Activated CD4-positive, CD25-positive, alpha-beta regulatory T cell (primary cell): ENCODE measurements at regions not wholly inside any gene's neighbourhood (a gene's known extent, or its start where the extent isn't known, plus 50 kb on each side); places are given as distances from the start of the nearest gene placed in this dataset.

ENCODE experiments used
- DNase-seq, 4 experiments: peaks; one replicate each; lab custom pipeline; 2025; lab: John Stamatoyannopoulos, UW

DNA sequence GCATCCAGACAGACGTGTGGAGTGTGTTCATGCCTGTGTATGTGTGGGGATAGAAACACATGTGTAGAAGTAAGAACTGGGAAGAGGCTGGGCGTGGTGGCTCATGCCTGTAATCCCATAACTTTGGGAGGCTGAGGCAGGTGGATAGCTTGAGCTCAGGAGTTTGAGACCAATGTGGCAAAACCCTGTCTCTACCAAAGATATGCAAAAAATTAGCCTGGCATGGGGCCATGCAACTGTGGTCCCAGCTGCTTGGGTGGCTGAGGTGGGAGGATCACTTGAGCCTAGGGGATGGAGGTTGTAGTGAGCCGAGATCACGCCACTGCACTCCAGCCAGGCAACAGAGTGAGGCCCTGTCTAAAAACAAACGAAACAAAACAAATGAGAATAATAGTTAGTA, 1166.6 kb downstream of the TBC1D22A start:
- DNase-seq, result no peak

DNA sequence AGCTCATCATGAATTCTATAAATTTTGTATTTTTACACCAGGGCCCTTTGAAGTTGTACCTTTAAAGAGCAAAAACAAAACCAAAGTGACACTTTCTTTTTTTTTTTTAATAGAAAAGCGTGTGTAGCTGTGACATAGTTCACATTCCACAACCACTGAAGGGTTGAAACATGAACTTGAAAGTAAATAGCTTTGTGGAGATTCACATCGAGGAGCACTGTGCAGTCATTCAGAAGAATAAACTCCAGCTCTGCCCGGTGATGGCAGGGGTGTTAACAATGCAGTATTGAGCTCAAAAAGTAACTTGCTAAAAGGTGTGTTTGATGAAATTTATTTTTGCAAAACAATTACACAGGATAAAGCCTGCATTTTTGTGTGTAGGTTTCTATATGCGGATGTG, 1166.2 kb downstream of the TBC1D22A start:
- no peak for DNase-seq

DNA sequence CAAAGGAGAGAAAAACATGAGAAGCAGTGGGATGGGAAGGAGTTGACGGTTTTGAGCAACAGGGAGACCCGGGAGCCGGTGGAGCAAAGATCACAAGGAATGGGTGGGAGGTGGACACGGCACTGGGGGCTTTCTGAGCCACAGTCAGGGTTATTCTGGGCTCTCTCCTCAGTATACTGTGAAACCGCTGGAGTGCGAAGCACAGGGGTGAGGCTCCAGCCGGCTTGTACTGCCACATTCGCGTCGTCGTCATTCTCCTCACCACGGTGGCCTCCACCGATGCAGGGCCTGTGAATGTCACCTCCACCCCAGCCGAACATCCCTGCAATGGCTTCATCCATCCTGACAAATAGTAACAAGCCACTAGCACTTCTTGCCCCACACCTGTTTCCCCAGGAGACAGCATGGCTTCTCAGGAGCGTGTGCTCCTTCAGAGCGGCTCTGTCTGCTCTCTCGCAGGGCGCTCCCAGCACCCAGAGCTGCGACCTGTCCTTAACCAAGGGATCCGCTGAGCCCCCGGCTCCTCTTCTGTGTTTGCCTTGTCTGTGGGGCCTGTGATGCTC, 1165.3 kb downstream of the TBC1D22A start:
- no peak for DNase-seq

DNA sequence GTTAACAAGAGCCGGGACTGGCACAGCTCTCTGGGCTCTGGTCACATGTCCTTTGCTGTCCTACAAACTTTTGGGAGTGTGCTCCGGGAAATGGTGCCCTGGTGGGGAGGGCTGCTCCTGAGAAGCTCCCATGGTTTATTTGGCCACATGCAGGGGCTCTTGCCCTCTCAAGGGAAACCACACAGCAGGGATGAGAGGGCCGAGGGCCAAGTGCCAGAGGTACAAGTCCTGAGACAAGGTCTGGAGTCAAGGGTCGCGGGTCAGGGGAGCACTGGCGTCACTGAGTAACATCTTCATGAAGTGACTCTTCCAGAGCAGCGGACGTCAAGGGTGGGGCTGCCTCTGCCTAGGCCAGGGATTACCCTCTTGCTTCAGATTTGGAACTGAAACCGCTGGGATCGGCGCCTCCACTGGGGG, 1160.6 kb downstream of the TBC1D22A start:
- DNase-seq, result no peak

DNA sequence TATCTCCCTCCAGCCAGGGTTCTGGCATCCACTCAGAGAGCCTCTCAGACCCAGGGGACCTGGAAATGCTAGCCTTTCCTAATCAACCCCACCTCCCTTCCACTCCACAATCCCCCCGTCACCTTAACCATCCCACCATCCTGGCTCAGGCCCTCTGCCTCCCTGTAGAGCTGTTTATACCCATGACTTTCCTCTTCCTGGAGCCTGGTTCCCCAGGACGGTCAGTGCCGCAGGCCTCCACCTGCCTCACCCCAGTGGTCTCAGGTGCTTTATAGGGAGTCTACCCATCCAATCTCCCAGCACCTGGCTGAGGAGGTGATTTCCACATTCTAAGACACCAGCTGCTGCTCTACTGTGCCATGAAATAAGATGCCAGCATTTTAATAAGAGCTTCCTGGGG, 1159.5 kb downstream of the TBC1D22A start:
- no peak for DNase-seq

DNA sequence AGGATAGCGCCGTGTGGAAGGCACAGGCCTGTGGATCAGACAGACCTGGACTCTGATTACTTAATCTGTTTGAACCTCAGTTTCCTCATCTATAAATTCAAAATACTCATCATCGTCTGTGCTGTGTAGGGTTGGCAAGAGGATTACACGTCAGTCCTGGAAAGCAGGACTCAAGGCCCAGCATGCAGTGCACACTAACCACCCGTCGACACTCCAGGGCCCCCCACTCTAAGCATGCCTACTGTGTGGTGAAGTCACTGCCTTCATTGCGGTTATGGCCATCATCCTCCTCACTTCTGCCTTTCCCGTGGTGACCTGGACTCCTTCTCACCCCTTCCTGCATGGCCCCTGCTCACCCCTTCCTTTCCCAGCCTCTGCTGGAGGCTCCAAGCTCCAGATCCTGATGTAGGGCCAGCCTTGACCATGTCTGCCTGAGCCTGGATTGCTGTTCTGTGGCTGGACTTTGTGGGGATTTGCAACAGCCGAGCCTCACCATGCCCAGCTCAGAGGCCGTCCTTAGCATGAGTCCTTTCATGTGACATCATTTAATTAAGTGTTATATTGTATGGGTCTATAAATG, 1158.0 kb downstream of the TBC1D22A start:
- no peak for DNase-seq

DNA sequence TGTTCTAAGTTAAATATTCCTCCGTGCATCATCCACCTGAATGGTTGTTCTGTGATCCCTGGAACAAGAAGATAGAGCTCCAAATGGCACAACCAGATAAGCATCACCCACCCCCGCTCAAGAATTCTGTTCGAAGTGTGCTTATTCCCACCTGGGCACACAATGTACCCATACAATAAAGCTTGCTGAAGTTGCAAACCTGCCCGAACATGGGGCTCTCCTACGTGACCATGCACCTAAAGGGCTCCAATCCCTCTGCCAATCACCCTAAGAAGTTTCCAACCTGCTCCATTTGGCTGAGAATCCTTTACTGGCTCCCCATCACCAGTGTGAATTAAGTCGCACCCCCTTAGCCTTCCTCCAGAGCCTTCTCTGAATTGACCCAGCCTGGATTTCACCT, 1157.4 kb downstream of the TBC1D22A start:
- no peak for DNase-seq

DNA sequence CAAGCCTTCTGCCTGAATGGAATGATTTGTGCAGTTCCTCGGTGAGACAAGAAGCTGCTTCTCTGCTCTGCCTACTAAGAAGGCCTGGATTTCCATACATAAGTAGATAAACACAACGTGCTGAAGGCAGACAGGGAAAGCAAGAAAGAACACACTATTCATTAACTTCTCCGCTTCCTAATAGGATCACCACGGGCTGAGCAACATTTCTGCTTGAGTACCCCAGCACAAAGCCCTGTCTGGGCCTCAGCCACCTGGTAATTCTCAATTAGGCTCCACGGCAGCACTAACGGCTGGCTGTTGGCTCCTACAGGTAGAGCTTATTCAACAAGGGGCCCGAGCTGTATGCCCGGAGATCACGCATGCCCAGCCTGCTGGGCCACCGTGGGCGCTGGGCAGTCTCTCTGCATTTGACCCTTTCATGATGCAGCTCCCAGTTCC, 1156.6 kb downstream of the TBC1D22A start:
- no peak for DNase-seq

DNA sequence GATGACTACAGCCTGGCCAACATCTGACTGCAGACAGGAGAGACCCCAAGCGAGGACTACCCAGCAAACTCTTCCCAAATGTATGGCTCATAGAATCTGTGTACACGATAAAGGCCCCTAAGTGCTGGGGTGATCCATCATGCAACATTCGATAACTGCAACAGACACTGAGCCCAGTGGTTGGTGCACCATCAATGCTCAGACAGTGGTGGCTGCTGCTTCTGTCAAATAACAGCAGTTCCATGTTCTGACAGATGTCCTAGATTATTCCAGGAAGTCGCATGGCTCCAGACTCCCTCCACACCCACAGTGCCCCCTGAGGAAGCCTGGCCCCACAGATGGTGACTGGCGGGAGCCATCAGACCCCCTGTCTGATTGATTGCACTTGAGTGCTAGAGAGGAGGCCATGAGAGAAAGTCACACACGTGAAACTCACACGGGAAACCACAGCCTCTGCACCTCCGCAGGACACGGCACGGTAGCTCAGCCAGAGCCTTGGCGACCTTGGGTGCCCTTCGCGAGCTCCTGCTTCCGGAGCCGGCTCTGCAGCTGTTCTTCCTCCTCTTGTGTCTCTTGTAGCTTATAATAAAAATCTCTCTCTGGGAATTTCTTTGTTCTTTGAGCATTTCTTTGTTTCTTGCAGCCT, 1155.9 kb downstream of the TBC1D22A start:
- DNase-seq, result no peak

DNA sequence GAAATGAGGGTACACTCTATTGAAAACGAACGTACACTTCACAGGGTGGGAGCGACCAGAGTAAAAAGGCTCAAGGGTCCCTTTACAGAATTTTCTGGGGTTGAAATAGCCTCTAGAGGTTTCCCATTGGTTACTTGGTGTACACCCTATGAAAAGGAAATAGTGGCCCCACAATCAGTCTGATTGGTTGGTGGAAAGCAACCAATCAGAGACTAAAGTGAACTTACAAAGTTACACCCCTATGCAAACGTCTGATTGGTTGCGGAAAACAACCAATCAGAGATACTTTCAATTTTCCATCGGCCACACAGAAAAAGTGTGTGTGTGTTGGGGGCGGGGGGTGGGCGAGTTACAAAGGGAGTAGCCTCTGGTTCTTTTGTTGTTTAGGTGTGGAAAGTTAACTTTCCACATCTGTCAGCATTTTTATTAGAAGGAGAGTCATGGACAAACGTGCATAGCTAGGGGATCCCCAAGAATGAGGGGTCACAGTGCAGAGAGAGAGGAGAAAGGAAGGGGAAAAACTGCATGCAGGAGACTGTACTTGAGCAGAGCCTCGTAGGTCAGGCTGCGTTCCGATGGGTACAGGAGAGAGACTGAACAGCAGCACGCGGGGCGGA, 1152.1 kb downstream of the TBC1D22A start:
- no peak for DNase-seq

DNA sequence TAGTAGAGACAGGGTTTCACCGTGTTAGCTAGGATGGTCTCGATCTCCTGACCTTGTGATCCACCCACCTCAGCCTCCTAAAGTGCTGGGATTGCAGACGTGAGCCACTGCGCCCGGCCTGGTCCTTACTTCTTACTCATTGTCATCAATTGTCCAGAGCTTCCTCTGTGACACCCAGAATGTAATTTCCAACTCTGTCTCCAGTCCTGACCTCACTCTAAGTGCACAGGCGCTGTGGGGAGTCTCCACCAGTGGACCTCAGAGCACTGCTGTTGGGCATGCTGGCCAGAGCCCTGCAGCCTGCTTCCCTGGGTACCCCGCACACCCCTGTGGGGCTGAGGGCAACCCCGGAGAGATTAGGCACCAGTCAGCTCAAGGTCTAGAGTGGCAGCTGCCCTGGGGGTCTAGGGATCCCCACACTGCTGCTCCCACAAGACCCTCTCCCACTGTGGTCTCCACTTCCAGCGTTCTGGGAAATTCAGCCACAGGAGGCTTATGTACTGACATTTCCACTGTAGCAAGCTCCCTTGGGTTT, 1140.3 kb downstream of the TBC1D22A start:
- no peak for DNase-seq

DNA sequence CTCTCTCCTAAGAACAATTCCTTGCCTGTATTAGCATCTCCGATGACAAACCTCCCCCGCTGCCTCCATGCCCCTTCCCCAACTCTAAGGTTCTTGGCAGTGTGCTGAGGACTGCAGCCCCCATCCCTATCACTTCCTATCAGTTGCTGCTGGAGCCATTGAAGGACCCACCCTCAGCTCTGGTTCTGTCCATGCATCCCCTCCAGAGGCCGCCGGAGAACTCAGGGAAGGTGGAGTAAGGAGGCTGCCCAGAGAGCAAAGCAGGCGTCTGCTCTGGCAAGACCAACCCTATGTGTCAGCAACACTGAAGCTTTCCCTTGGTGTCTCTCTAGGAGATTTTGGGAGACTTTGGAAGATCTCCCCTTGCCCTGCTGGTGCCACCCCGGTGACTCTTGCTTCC, 1139.5 kb downstream of the TBC1D22A start:
- DNase-seq, result no peak

DNA sequence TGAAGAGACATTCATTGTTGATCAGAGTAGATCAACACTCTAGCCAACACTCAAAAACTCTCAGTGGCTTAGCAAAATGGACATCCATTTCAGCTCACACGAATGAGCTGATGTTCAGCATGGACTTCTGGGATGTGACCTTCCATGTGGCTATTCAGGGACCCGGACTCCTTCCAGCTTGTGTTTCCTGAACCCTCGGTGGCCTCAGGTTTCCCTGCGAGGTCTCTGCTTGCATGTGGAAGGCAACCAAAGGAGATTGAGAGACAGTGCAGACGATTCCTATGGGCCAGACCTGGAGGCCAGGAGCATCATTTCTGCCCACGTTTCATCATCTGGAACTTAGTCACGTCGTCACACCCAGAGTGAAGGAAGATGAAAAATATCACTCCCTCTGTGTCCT, 1137.4 kb downstream of the TBC1D22A start:
- no peak for DNase-seq

DNA sequence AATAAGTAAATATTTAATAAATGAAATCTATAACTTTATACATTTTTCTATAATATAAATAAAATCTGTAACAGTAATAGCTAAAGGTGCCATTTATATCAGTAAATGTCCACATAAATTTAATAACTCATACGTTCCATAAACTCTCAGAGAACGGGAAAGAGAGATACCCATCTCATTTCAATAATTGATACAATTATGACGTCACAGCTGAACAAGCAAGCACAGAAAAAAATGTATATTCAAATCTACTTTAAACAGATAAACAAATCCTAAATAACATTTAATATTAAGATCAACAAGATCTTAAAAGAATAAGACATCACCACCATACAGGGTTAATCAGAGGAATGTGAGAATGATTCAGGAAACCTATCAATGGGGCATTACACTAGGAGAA, 1136.5 kb downstream of the TBC1D22A start:
- no peak for DNase-seq

DNA sequence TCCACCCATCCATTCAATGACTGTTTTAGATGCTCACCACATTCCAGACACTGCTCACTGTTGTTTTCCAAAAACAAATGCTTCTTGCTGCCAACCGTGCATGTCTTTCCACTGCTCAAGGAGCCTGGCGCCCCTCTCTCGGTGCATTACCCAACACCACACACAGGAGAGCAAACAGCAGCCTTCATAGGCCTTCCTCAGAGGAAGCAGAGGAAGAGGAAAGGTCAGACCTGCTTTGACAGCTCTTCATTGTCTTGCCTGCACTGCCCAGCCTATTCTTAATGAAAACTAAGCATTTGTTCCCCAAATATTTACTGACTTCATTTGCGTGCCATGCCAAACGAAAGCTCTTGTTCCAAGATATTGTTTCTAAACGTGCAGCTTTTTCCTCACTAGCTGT, 1129.2 kb downstream of the TBC1D22A start:
- DNase-seq, result no peak

DNA sequence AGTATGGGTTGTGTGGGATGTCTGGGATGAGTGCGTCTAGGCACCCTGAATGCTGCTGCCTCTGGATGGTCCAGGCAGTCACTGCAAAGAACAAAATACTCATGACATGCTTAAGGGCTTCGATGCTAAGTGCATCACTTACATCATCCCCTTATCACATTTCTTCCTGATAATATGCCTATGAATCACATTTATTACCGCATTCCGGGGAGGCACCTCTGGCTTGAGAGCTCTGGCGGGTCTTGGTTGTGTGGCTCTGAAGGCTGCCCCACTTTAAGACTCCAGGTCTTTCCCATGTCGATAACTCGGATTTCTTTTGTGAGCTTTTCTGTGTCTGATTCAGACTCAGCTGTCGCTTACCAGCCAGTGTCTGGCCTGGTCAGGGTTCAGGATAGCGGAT, 1126.4 kb downstream of the TBC1D22A start:
- DNase-seq, result no peak

DNA sequence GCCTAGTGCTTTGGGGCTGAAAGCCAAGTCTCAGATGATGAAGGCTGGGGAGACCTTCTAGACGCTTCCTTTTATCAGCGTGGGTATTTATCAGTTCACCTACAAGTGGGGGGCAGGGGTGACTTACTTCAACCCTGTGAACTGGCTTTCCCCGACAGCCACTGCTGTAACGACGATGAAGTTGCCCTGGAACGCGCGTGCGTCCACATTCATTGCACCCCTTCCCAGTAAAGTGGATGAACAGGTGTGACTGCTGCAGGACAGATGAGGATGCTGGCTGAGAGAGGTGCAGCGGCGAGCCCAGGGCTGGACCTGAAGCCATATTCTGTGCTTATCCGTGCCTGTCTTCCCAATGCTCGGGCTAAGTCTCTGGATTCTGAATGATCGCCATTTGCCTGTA, 1122.3 kb downstream of the TBC1D22A start:
- no peak for DNase-seq

DNA sequence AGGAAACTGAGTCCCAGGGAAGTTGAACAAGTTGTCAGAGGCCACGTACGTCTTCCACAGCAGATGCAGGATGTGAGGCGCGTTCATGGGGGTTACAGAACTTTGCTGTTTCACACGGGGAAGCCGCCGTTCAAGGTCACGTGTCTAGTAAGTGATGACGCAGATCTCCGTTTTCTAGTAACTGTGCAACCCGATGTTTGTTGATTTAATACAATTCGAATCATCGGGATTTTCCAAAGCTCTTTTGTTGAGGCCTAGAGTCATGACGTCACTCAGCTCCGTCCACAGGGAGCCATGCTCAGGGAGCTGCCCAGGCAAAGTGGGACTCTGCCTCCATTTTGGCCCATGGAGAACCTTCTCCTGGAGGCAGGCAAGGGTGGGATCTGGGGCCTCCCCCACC, 1121.8 kb downstream of the TBC1D22A start:
- no peak for DNase-seq

DNA sequence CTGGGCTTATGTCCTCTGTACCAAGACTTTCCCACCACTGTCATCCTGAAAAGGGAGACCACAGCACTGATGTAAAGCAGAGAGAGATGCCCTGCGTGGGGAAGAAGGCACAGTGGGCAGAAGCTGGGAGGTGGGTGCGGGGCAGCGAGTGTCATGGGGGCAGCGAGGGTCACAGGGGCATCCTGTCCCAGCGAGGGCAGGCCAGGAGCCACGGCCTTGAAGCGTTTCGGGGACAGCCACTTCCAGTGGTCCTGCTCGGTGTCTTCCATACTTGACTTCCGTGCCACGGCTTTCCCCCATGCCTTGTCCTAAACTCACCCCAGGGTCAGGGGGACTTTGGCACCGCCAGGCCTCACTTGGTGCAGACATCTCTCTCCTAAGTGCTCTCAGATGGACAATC, 1121.3 kb downstream of the TBC1D22A start:
- no peak for DNase-seq

DNA sequence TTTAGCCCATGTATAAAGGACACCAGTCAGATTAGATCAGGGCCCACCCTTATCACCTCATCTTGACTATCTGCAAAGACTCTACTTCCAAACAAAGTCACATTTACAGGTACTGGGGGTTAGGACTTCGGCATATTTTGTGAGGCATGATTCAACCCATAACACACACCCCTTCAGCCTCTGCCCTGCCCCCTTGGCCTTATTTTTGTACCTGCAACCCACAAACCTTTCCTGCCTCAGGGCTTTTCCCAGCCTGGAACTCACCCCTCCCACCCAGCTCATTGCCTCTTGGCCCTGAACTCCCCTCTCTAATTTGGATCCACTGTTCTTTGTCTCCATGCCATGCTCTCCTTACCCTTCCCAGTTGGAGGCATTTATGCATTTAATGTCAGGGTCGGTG, 1116.9 kb downstream of the TBC1D22A start:
- DNase-seq, result no peak

DNA sequence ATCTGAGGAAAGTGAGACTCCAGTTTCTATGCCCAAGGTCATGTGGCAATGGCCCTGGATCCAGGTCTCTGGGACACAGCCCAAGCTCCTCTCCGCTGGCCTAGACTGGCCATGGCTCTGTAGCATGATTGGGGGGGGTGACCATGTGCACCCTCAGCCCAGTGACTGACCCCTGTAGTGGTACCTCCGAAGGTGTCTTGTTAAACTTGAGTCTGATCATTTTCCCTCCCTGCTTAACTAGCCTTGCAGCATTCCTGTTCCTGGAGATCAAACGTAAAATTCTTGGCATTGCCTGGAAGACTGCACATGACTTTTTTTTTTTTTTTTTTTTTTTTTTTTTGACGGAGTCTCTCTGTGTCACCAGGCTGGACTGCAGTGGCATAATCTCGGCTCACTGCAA, 1116.0 kb downstream of the TBC1D22A start:
- no peak for DNase-seq

DNA sequence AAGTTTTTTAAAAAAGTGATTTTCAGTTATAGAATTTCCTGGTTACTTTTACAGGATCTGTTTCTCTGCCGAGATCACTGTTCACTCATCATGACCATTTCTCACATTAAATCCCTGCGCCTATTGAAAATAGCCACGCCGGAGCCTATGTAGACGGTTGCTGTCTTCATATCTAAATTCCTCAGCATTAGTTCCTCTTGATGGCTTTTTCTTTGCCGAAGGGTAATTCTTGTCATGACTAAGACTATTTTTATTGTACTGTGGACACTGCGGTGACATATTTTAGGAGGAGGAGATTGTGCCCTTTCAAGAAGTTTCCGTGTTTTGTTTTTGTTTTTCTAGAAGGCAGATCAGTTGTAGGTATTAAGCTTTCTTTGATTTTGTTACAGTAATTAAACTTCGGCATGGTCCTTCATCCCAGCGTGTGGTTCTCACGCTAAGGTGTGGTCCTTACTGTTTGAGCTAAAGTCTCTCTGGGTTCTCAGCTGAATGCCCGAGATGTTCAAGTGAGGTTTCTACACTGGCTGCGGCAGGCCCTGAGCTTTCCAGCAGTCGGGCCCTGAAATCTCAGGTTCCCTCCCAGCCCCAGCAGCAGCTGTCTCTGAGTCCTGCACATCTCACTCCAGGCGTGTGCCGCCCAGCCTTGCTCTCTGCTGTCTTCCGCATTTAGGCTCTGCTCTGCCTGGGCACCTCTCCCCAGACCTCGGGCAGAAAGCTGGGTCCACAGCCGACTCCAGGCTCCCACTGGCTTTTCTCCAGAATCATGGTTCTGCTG, 1110.5 kb downstream of the TBC1D22A start:
- no peak for DNase-seq
